GM19468 (cell line): ENCODE measurements at regions not wholly inside any gene's neighbourhood (a gene's known extent, or its start where the extent isn't known, plus 50 kb on each side); places are given as distances from the start of the nearest gene placed in this dataset.
"Not testable (repeated sequence)": the region's sequence is repeated elsewhere in the genome, so short reads cannot be mapped to it uniquely, and the experiment has no call there.

ENCODE experiments used
- ATAC-seq: cut with Tn5 transposase; IDR thresholded peaks from one replicate; pipeline ENCODE4 v1.9.1; 2021; ENCODE audit warnings: mild to moderate bottlenecking, moderate library complexity, moderate number of reproducible peaks; ENCODE audit not compliant: unreplicated experiment; ENCODE audit errors: extremely low read depth

- not testable (repeated sequence) for ATAC-seq
Measured at GRCh38 chr2:37757456-37757855, 86.0 kb upstream of the CDC42EP3 start.

- not testable (repeated sequence) for ATAC-seq
Measured at GRCh38 chr2:37758141-37758601, 86.7 kb upstream of the CDC42EP3 start.

GRCh38 chr2:37759989-37760388, 88.5 kb upstream of the CDC42EP3 start:
- not testable (repeated sequence) for ATAC-seq

- ATAC-seq, result no peak
Measured at GRCh38 chr2:37760471-37760870, 89.0 kb upstream of the CDC42EP3 start.

- not testable (repeated sequence) for ATAC-seq
Measured at GRCh38 chr2:37762281-37762680, 90.8 kb upstream of the CDC42EP3 start.

- ATAC-seq, result no peak
Measured at GRCh38 chr2:37764739-37765138, 93.3 kb upstream of the CDC42EP3 start.

GRCh38 chr2:37766106-37766505, 94.7 kb upstream of the CDC42EP3 start:
- no peak for ATAC-seq

GRCh38 chr2:37767046-37767445, 95.6 kb upstream of the CDC42EP3 start:
- no peak for ATAC-seq

GRCh38 chr2:37767959-37768925, 96.8 kb upstream of the CDC42EP3 start:
- no peak for ATAC-seq

- no peak for ATAC-seq
Measured at GRCh38 chr2:37769551-37769950, 98.1 kb upstream of the CDC42EP3 start.

- no peak for ATAC-seq
Measured at GRCh38 chr2:37770797-37771196, 99.4 kb upstream of the CDC42EP3 start.

- ATAC-seq, result no peak
Measured at GRCh38 chr2:37771600-37772088, 100.2 kb upstream of the CDC42EP3 start.

- no peak for ATAC-seq
Measured at GRCh38 chr2:37773371-37774130, 102.1 kb upstream of the CDC42EP3 start.

GRCh38 chr2:37774171-37774944, 102.9 kb upstream of the CDC42EP3 start:
- ATAC-seq, result not testable (repeated sequence)

GRCh38 chr2:37774976-37775907, 103.8 kb upstream of the CDC42EP3 start:
- no peak for ATAC-seq

GRCh38 chr2:37775908-37776250, 104.4 kb upstream of the CDC42EP3 start:
- ATAC-seq, result no peak

GRCh38 chr2:37776487-37776886, 105.0 kb upstream of the CDC42EP3 start:
- ATAC-seq, result no peak

GRCh38 chr2:37779139-37779538, 107.7 kb upstream of the CDC42EP3 start:
- no peak for ATAC-seq
